Gastroesophageal sphincter (tissue), 4 donors: ENCODE measurements at regions not wholly inside any gene's neighbourhood (a gene's known extent, or its start where the extent isn't known, plus 50 kb on each side); places are given as distances from the start of the nearest gene placed in this dataset.

Source experiments
- ATAC-seq: fragments of 150-250 bp; one replicate; pipeline ENCODE4 v1.9.1; 2016; ENCODE audit warnings: mild to moderate bottlenecking, moderate library complexity
- H3K27ac ChIP-seq, 4 donors: fragments of 200-600 bp; sonication (generic) in 3 of 4; 1 replicate in 3 of 4; 2 replicates in 1 of 4; pipeline ENCODE4 v1.5.1; 2016 to 2019
- H3K27me3 ChIP-seq: fragments of 200-600 bp; sonication (generic); one replicate; pipeline ENCODE4 v1.5.1; 2019
- H3K36me3 ChIP-seq, 2 donors: fragments of 200-600 bp; sonication (generic); one replicate each; pipeline ENCODE4 v1.5.1; 2019; ENCODE audit warnings: control low read depth in 1 of 2
- H3K4me1 ChIP-seq, 3 donors: fragments of 200-600 bp; sonication (generic); 1 replicate in 2 of 3; 2 replicates in 1 of 3; pipeline ENCODE4 v1.5.1; 2016 to 2019; ENCODE audit warnings: control low read depth in 2 of 3
- H3K4me3 ChIP-seq, 2 donors: fragments of 200-600 bp; sonication (generic); one replicate each; pipeline ENCODE4 v1.5.1; 2019; ENCODE audit warnings: mild to moderate bottlenecking in 1 of 2, moderate library complexity in 1 of 2
- H3K9me3 ChIP-seq, 3 donors: fragments of 200-600 bp; sonication (generic); one replicate each; pipeline ENCODE4 v1.5.1; 2017 to 2019; ENCODE audit warnings: control low read depth in 2 of 3
- EP300 ChIP-seq: sonication (generic); formaldehyde crosslinking; IDR thresholded peaks from one replicate; pipeline ENCODE4 v1.6.1; 2017; ENCODE audit warnings: antibody characterized with exemption, mild to moderate bottlenecking
- POLR2A ChIP-seq, 2 donors: fragments of 450-650 bp; IDR thresholded peaks; one replicate each; pipeline ENCODE4 v1.6.1; 2017; ENCODE audit warnings: antibody characterized with exemption in 2 of 2, mild to moderate bottlenecking in 2 of 2, moderate library complexity in 1 of 2
- POLR2AphosphoS5 ChIP-seq: sonication (generic); formaldehyde crosslinking; IDR thresholded peaks from one replicate; pipeline ENCODE4 v1.6.1; 2017; ENCODE audit warnings: antibody characterized with exemption
- WGBS, 2 donors: methylation state at CpG; one replicate each; pipeline ENCODE4 v1.1.5; 2018; ENCODE audit warnings: low coverage in 1 of 2; 5-methylcytosine and 5-hydroxymethylcytosine counted together
- TF ChIP-seq, protein P1 (sequence below), 4 experiments: fragments of 200-600 bp in 2 of 4; fragments of 450-650 bp in 2 of 4; sonication (generic) in 1 of 4; IDR thresholded peaks; one replicate each; pipeline ENCODE4 v1.5.1; 2017 to 2019; ENCODE audit warnings: antibody characterized with exemption in 4 of 4, mild to moderate bottlenecking in 2 of 4, moderate library complexity in 2 of 4

DNA sequence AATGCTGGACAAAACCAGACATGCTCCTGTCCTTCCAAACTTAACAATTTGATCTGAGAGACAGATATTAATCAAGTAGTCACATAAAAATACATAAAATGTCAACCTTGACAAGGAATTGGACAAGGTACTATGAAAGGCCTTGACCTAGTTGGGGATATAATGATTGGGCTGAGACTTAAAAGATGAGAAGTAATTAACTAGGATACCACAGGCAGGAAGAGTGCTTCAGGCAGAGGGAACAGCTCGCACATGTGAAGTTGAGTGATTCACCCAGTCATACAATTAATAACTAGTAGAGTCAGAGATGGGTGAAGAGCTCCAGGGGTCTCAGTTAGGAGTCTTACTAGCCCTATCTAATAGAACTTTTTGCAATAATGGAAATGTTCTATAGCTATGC is 259.5 kb downstream of the MSRB3 start:
- Histone ChIP-seq H3K27ac (peak overlapping the region in 1 of 4 donors; percentile 49), H3K36me3 (no peaks in the 10 kb centered on the region), H3K27me3 (no peaks in the 10 kb centered on the region), H3K9me3 (peaks cover 0 to 25% (median 0%) of the 10 kb centered on the region in 3 donors), H3K4me3 (no peak overlapping the region), H3K4me1 (peaks cover 0 to 7% (median 4%) of the 10 kb centered on the region in 3 donors)
- TF ChIP-seq, protein P1, sequence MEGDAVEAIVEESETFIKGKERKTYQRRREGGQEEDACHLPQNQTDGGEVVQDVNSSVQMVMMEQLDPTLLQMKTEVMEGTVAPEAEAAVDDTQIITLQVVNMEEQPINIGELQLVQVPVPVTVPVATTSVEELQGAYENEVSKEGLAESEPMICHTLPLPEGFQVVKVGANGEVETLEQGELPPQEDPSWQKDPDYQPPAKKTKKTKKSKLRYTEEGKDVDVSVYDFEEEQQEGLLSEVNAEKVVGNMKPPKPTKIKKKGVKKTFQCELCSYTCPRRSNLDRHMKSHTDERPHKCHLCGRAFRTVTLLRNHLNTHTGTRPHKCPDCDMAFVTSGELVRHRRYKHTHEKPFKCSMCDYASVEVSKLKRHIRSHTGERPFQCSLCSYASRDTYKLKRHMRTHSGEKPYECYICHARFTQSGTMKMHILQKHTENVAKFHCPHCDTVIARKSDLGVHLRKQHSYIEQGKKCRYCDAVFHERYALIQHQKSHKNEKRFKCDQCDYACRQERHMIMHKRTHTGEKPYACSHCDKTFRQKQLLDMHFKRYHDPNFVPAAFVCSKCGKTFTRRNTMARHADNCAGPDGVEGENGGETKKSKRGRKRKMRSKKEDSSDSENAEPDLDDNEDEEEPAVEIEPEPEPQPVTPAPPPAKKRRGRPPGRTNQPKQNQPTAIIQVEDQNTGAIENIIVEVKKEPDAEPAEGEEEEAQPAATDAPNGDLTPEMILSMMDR (IDR thresholded peaks at IDR 0.05): no peak
- TF ChIP-seq POLR2AphosphoS5: no peak
- TF ChIP-seq POLR2A (IDR thresholded peaks at IDR 0.05): no peak
- TF ChIP-seq EP300: no peak
- 100% methylated on average over 1 of the region's 1 CpG for WGBS, 2 donors
- no peak for ATAC-seq

DNA sequence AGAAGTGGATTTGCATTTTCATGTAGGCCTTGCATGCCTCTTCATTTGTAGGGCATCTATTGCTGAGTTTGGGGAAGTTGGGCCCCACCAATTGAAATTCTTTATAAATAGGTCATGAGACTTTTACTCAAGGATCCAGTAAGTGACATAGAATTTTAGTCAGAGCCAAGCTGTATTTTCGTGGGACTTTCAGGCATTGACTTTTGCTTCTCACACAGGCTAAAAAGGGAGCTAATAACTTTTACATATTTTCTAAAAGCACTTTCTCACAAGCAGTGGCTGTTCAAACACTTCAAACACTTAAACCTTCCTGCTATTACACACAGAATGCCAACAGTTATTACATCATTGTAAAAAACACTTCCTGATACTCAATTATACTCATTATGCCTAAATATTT is 260.5 kb downstream of the MSRB3 start:
- Histone ChIP-seq H3K27me3 (no peaks in the 10 kb centered on the region), H3K4me3 (no peak overlapping the region)

DNA sequence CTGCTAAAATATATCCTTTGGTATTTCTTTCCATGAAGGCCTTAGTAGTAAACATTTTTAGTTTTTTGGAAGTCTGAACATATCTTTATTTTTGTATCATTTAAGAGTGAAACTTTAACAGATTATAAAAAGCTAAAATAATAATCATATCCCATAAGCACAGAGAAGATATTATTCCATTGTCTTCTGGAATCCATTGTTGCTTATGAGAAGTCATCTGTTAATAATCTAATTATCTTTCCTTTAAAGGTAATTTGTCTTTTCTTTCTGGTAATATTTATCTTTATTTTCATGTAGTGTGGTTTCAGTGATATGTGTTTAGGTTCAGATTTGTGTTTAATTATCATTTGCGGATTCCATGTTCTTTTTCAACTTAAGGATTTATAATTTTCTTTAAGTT is 261.7 kb downstream of the MSRB3 start:
- H3K4me1 ChIP-seq: peaks cover 0 to 7% (median 4%) of the 10 kb centered on the region in 3 donors
- peaks cover 0 to 25% (median 0%) of the 10 kb centered on the region in 3 donors for H3K9me3 ChIP-seq
- H3K36me3 ChIP-seq: no peaks in the 10 kb centered on the region
- no peak overlapping the region for H3K4me3 ChIP-seq
- TF ChIP-seq POLR2A (IDR thresholded peaks at IDR 0.05) (no peak), EP300 (no peak), POLR2AphosphoS5 (no peak)
- TF ChIP-seq, protein P1 (IDR thresholded peaks at IDR 0.05): no peak
- no peak for ATAC-seq
- H3K27ac ChIP-seq: no peak overlapping the region
- H3K27me3 ChIP-seq: no peaks in the 10 kb centered on the region
- WGBS, 2 donors: 88 to 92% methylated on average over 1 of the region's 1 CpG

More for the DNA sequence above, 260.5 kb downstream of the MSRB3 start:
- Histone ChIP-seq H3K4me1 (peaks cover 0 to 7% (median 4%) of the 10 kb centered on the region in 3 donors), H3K9me3 (peaks cover 0 to 25% (median 0%) of the 10 kb centered on the region in 3 donors), H3K36me3 (no peaks in the 10 kb centered on the region), H3K27ac (no peak overlapping the region)
- WGBS, 2 donors: 73 to 75% methylated on average over 1 of the region's 1 CpG
- no peak for ATAC-seq
- TF ChIP-seq EP300: no peak
- TF ChIP-seq, protein P1 (IDR thresholded peaks at IDR 0.05): no peak
- no peak for TF ChIP-seq POLR2A (IDR thresholded peaks at IDR 0.05)
- TF ChIP-seq POLR2AphosphoS5: no peak

DNA sequence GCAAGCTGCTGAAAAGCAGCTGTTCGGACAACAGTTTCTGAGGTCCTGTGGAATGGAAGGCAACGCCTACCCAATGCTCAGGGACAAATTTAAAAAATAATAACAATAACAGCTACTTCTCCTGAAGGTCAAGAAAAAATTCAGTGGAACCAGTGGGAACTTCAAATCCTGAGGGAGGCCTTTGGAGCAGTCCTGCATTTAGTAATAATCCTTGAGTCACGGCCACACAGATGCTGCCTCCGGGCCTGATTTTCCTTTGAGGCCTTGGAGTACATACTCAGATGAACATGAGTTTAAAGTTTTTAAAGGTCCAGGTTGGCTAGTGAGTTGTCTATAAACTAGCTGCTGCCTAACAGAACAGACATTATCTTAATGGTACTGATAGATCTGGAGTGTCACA is 268.0 kb downstream of the MSRB3 start:
- H3K27me3 ChIP-seq: no peaks in the 10 kb centered on the region
- no peak for TF ChIP-seq POLR2AphosphoS5
- TF ChIP-seq POLR2A (IDR thresholded peaks at IDR 0.05): no peak
- TF ChIP-seq EP300: no peak
- TF ChIP-seq, protein P1 (IDR thresholded peaks at IDR 0.05): no peak

DNA sequence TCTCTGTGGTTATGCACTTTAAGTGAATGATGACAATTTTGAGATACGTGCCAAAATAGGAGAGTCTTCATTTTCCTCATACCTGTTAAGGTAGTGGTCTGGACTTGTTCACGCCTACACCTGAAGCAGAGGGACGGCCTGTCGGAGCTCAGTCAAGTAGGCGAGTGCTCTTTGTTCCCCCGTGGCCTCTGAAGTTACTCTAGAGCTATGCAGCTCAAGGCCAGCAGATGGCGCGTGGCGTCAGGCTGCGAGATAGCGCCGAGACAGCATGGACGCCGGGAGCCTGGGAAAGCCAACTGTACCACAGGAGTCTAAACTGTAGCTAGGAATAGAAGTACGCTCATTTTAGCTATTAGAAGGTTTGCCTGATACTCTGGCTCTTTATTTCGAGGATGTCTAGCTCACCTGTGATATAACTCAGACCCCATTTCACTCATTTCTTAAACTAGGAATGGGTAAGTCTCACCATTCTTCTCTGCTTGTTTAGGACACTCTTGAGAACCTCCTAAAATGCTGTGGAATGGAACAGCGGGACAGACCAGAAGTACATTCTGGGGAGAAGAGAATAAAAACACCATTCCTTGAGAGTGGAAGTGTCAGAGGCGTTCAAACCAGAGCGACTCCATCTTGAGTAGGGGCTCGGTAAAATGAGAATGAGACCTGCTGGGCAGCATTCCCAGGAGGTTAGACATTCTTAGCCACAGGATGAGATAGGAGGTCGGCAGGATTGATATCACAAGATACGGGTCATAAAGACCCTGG is 267.4 kb upstream of the HMGA2 start:
- Histone ChIP-seq H3K9me3 (no peaks in the 10 kb centered on the region), H3K27ac (no peak overlapping the region), H3K4me1 (no peaks in the 10 kb centered on the region), H3K4me3 (no peak overlapping the region), H3K27me3 (peaks cover 12% of the 10 kb centered on the region), H3K36me3 (no peaks in the 10 kb centered on the region)
- TF ChIP-seq EP300: no peak
- TF ChIP-seq, protein P1 (IDR thresholded peaks at IDR 0.05): peak; percentile 82 to 95 (median 88)
- ATAC-seq: peak; percentile 85
- 29 to 34% methylated on average over 19 to 20 of the region's 22 CpGs for WGBS, 2 donors

More for the DNA sequence above, 268.0 kb downstream of the MSRB3 start:
- H3K36me3 ChIP-seq: no peaks in the 10 kb centered on the region
- H3K4me3 ChIP-seq: no peak overlapping the region
- H3K9me3 ChIP-seq: no peaks in the 10 kb centered on the region
- no peaks in the 10 kb centered on the region for H3K4me1 ChIP-seq
- 70 to 93% methylated on average over 2 to 3 of the region's 4 CpGs for WGBS, 2 donors
- ATAC-seq: no peak
- no peak overlapping the region for H3K27ac ChIP-seq
